GM12878 (cell line): ENCODE measurements at regions not wholly inside any gene's neighbourhood (a gene's known extent, or its start where the extent isn't known, plus 50 kb on each side); places are given as distances from the start of the nearest gene placed in this dataset.

Experiments used
- CBX3 ChIP-seq: fragments of 200-600 bp; sonication (generic); IDR thresholded peaks from 2 replicates; pipeline ENCODE4 v1.6.1; 2016; ENCODE audit warnings: low read depth, borderline replicate concordance
- CREB1 ChIP-seq: IDR thresholded peaks from 2 replicates; pipeline ENCODE4 v1.6.1; 2012; ENCODE audit warnings: low read depth, mild to moderate bottlenecking, inconsistent platforms
- CTCF ChIP-seq, 3 experiments: IDR thresholded peaks in 2 of 3; conservative IDR thresholded peaks in 1 of 3; 2 replicates each; pipeline ENCODE4 v1.5.1; 2011; ENCODE audit warnings: low read depth in 3 of 3, low read length in 3 of 3, mild to moderate bottlenecking in 3 of 3, control low read depth in 2 of 3, moderate library complexity in 2 of 3, inconsistent platforms in 1 of 3, mixed read lengths in 1 of 3; ENCODE audit not compliant: control insufficient read depth in 2 of 3, insufficient read depth in 1 of 3; ENCODE audit errors: extremely low read depth in 1 of 3
- ELK1 ChIP-seq: IDR thresholded peaks from 2 replicates; pipeline ENCODE4 v1.6.1; 2012; ENCODE audit warnings: low read depth, low read length, improper control_type of control experiment
- EZH2 ChIP-seq: IDR thresholded peaks from 2 replicates; pipeline ENCODE4 v1.6.1; 2012; ENCODE audit warnings: low read depth, mild to moderate bottlenecking, control low read depth, inconsistent platforms, low read length, borderline replicate concordance; ENCODE audit not compliant: control insufficient read depth
- KDM1A ChIP-seq: fragments of 200-600 bp; sonication (generic); IDR thresholded peaks from 2 replicates; pipeline ENCODE4 v1.6.1; 2016; ENCODE audit warnings: borderline replicate concordance
- REST ChIP-seq: IDR thresholded peaks from 2 replicates; pipeline ENCODE4 v1.6.1; 2012; ENCODE audit warnings: mild to moderate bottlenecking, low read depth, low read length
- TARDBP ChIP-seq: IDR thresholded peaks from 2 replicates; pipeline ENCODE4 v1.6.1; 2016; ENCODE audit warnings: borderline replicate concordance
- ZNF274 ChIP-seq: IDR thresholded peaks from one replicate; pipeline ENCODE4 v1.8.0; 2011; ENCODE audit not compliant: insufficient read length, insufficient read depth
- ZNF384 ChIP-seq: IDR thresholded peaks from 2 replicates; pipeline ENCODE4 v1.6.1; 2012; ENCODE audit warnings: low read depth, mild to moderate bottlenecking, low read length, improper control_type of control experiment, borderline replicate concordance

- TF ChIP-seq ELK1 (no peak), CBX3 (no peak), CTCF (IDR thresholded peaks at IDR 0.05 in 2 of 3, conservative IDR thresholded peaks at IDR 0.05 in 1 of 3; ENCODE audit: control insufficient read depth in 2 of 3, extremely low read depth in 1 of 3, insufficient read depth in 1 of 3, low read depth in 3 of 3, low read length in 3 of 3) (no peak), EZH2 (no peak), KDM1A (no peak), ZNF384 (no peak), REST (no peak), TARDBP (no peak), CREB1 (no peak), ZNF274 (no peak)
These were observed 165.3 kb upstream of the ZMIZ1 start for GRCh38 chr10:78903341-78903940.
